HepG2 (cell line): ENCODE measurements at regions not wholly inside any gene's neighbourhood (a gene's known extent, or its start where the extent isn't known, plus 50 kb on each side); places are given as distances from the start of the nearest gene placed in this dataset.

Source experiments
- EHMT2 ChIP-seq: fragments of 200-600 bp; sonication (generic); IDR thresholded peaks from 2 replicates; pipeline ENCODE4 v1.7.0; 2017; ENCODE audit warnings: antibody characterized with exemption, low read depth, low read length, borderline replicate concordance
- HDAC2 ChIP-seq: sonication (generic); formaldehyde crosslinking; IDR thresholded peaks from 2 replicates; pipeline ENCODE4 v1.4.0; 2020; ENCODE audit warnings: missing genetic modification reagents
- HMG20A ChIP-seq: IDR thresholded peaks from 2 replicates; pipeline ENCODE4 v1.6.1; 2016; ENCODE audit warnings: borderline replicate concordance
- PCBP2 ChIP-seq: fragments of 200-400 bp; formaldehyde crosslinking; optimal IDR thresholded peaks from 2 replicates; pipeline ENCODE3; 2018; ENCODE audit warnings: low read length, low read depth; ENCODE audit not compliant: poor library complexity, severe bottlenecking
- POLR2A ChIP-seq, 2 experiments: IDR thresholded peaks; 2 replicates each; pipeline ENCODE4 v1.6.1; 2011; ENCODE audit warnings: low read depth in 2 of 2, low read length in 2 of 2, mild to moderate bottlenecking in 1 of 2, moderate library complexity in 1 of 2; ENCODE audit not compliant: insufficient read depth in 1 of 2
- POLR2AphosphoS5 ChIP-seq: IDR thresholded peaks from 2 replicates; pipeline ENCODE4 v1.6.1; 2012; ENCODE audit warnings: low read depth, low read length
- SMAD9 ChIP-seq: sonication (generic); formaldehyde crosslinking; IDR thresholded peaks from 2 replicates; pipeline ENCODE4 v1.5.1; 2020; ENCODE audit warnings: mild to moderate bottlenecking, missing genetic modification reagents
- ZC3H13 ChIP-seq: sonication (generic); formaldehyde crosslinking; IDR thresholded peaks from 2 replicates; pipeline ENCODE4 v1.8.1; 2023; ENCODE audit warnings: mild to moderate bottlenecking, missing genetic modification reagents, moderate library complexity
- ZNF124 ChIP-seq: sonication (generic); formaldehyde crosslinking; IDR thresholded peaks from 2 replicates; pipeline ENCODE4 v1.4.0; 2020; ENCODE audit warnings: missing genetic modification reagents
- ZNF484 ChIP-seq: sonication (generic); formaldehyde crosslinking; IDR thresholded peaks from 2 replicates; pipeline ENCODE4 v1.5.1; 2020; ENCODE audit warnings: mild to moderate bottlenecking, low read depth, missing genetic modification reagents, borderline replicate concordance
- ZNF660 ChIP-seq: sonication (generic); formaldehyde crosslinking; IDR thresholded peaks from 2 replicates; pipeline ENCODE4 v1.5.1; 2020; ENCODE audit warnings: mild to moderate bottlenecking, low read depth, missing genetic modification reagents, borderline replicate concordance
- ZNF777 ChIP-seq: sonication (generic); formaldehyde crosslinking; IDR thresholded peaks from 2 replicates; pipeline ENCODE4 v1.4.0; 2020; ENCODE audit warnings: missing genetic modification reagents
- TF ChIP-seq, protein P1 (sequence below): sonication (generic); formaldehyde crosslinking; IDR thresholded peaks from 2 replicates; pipeline ENCODE4 v1.5.0; 2020; ENCODE audit warnings: mild to moderate bottlenecking, missing genetic modification reagents, moderate library complexity
- TF ChIP-seq, protein P2 (sequence below), 2 experiments: sonication (generic) in 1 of 2; formaldehyde crosslinking in 1 of 2; IDR thresholded peaks; 2 replicates each; pipeline versions ENCODE4 v1.6.1 to v1.9.0; 2014 to 2022; ENCODE audit warnings: antibody characterized with exemption in 1 of 2, borderline replicate concordance in 1 of 2, inconsistent platforms in 1 of 2, low read depth in 1 of 2, missing genetic modification reagents in 1 of 2

DNA sequence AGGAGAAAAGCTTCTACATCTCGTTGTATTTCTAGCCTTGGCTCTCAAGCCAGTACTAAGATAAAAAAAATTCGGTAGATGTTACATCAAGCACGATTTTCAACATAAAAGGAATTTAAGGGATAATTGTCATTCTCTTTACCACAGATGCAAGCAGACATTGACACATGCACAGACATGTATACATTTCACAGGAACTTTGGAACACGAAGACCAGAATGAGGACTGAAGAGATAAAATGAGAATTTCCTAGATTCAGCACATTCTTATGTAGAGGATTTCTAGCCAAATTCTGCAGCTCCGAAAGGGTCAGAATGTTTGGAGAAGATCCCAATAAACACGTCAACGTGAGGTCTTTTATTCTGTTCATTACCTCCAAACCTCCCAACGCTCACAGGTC lies 284.5 kb upstream of the ARGLU1 start:
- TF ChIP-seq, protein P1, sequence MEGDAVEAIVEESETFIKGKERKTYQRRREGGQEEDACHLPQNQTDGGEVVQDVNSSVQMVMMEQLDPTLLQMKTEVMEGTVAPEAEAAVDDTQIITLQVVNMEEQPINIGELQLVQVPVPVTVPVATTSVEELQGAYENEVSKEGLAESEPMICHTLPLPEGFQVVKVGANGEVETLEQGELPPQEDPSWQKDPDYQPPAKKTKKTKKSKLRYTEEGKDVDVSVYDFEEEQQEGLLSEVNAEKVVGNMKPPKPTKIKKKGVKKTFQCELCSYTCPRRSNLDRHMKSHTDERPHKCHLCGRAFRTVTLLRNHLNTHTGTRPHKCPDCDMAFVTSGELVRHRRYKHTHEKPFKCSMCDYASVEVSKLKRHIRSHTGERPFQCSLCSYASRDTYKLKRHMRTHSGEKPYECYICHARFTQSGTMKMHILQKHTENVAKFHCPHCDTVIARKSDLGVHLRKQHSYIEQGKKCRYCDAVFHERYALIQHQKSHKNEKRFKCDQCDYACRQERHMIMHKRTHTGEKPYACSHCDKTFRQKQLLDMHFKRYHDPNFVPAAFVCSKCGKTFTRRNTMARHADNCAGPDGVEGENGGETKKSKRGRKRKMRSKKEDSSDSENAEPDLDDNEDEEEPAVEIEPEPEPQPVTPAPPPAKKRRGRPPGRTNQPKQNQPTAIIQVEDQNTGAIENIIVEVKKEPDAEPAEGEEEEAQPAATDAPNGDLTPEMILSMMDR (CRISPR knock-in tag), result no peak
- no peak for TF ChIP-seq ZC3H13 (CRISPR knock-in tag)
- no peak for TF ChIP-seq ZNF124
- TF ChIP-seq ZNF484 (CRISPR knock-in tag), result no peak
- no peak for TF ChIP-seq POLR2A (IDR thresholded peaks at IDR 0.05; ENCODE audit: insufficient read depth in 1 of 2, low read depth in 2 of 2, low read length in 2 of 2)
- TF ChIP-seq PCBP2, result no peak
- TF ChIP-seq ZNF660 (CRISPR knock-in tag), result no peak
- TF ChIP-seq SMAD9, result no peak
- no peak for TF ChIP-seq EHMT2
- no peak for TF ChIP-seq ZNF777 (CRISPR knock-in tag)
- TF ChIP-seq, protein P2, sequence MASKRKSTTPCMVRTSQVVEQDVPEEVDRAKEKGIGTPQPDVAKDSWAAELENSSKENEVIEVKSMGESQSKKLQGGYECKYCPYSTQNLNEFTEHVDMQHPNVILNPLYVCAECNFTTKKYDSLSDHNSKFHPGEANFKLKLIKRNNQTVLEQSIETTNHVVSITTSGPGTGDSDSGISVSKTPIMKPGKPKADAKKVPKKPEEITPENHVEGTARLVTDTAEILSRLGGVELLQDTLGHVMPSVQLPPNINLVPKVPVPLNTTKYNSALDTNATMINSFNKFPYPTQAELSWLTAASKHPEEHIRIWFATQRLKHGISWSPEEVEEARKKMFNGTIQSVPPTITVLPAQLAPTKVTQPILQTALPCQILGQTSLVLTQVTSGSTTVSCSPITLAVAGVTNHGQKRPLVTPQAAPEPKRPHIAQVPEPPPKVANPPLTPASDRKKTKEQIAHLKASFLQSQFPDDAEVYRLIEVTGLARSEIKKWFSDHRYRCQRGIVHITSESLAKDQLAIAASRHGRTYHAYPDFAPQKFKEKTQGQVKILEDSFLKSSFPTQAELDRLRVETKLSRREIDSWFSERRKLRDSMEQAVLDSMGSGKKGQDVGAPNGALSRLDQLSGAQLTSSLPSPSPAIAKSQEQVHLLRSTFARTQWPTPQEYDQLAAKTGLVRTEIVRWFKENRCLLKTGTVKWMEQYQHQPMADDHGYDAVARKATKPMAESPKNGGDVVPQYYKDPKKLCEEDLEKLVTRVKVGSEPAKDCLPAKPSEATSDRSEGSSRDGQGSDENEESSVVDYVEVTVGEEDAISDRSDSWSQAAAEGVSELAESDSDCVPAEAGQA (IDR thresholded peaks at IDR 0.05; ENCODE audit: low read depth), result no peak
- TF ChIP-seq, protein P2 (CRISPR knock-in tag; IDR thresholded peaks at IDR 0.05; ENCODE audit: borderline replicate concordance), result no peak
- TF ChIP-seq HDAC2, result no peak
- no peak for TF ChIP-seq POLR2AphosphoS5
- no peak for TF ChIP-seq HMG20A (CRISPR knock-in tag)
